ENCODE measurements at regions not wholly inside any gene's neighbourhood (a gene's known extent, or its start where the extent isn't known, plus 50 kb on each side); places are given as distances from the start of the nearest gene placed in this dataset.

- intact Hi-C loops (cut with micrococcal nuclease) = no loop called here
- FAIRE-seq = no peak
- no peak overlapping the region for H3K4me2 ChIP-seq (ENCODE audit: insufficient read depth, low read length)
Measured at GRCh38 chr12:114841557-114842251, 157.7 kb upstream of the TBX3 start.

More at GRCh38 chr12:114841557-114842251, 157.7 kb upstream of the TBX3 start:
- CTCF ChIA-PET = no interaction called here
- no peaks in the 10 kb centered on the region for H3K9me1 ChIP-seq (replicated peaks; ENCODE audit: control insufficient read depth, extremely low read depth, insufficient read depth, low read length)
- dilution Hi-C loops (cut with MboI; ENCODE audit: extremely low pct_ligation_motif_present, low sequenced_read_pairs) = no loop called here
- no peak overlapping the region for H3K4me3 ChIP-seq (replicated peaks in 1 of 3; ENCODE audit: insufficient read depth in 1 of 3, low read depth in 1 of 3, low read length in 3 of 3)
- H3K9me3 ChIP-seq (replicated peaks; ENCODE audit: control insufficient read depth, insufficient read depth, low read length) = no peaks in the 10 kb centered on the region
- no TSS peak for BruUV-seq (replicated peaks)
- H3K79me2 ChIP-seq (ENCODE audit: control insufficient read depth, insufficient read depth, low read length) = no peaks in the 10 kb centered on the region
- no peak overlapping the region for H3K9ac ChIP-seq (replicated peaks; ENCODE audit: extremely low read depth, insufficient read depth, low read length)
- no peaks in the 10 kb centered on the region for H4K20me1 ChIP-seq (replicated peaks; ENCODE audit: control insufficient read depth, extremely low read depth, insufficient read depth, low read length)
- no peak for DNase-seq (ENCODE audit: low read depth, low spot score)
- H3K36me3 ChIP-seq (ENCODE audit: control insufficient read depth in 2 of 2, extremely low read depth in 1 of 2, insufficient read depth in 2 of 2, low read length in 2 of 2) = no peaks in the 10 kb centered on the region
- no peak overlapping the region for H3K27ac ChIP-seq (ENCODE audit: insufficient read depth, low read depth, low read length)
- POLR2A ChIA-PET = interaction anchor here (0.7 kb wide), 1 partner anchor 344 kb away, joined by 3 read pairs; no protein-coding TSS in a partner anchor
- no peak overlapping the region for H2AFZ ChIP-seq (ENCODE audit: low read depth, low read length)
- H3K27me3 ChIP-seq (ENCODE audit: control insufficient read depth in 2 of 2, insufficient read depth in 2 of 2, low read length in 2 of 2) = no peaks in the 10 kb centered on the region
- no peak for TF ChIP-seq GATA2 (IDR thresholded peaks at IDR 0.05; ENCODE audit: insufficient read depth, insufficient read length, low read depth, low read length)
- TF ChIP-seq MYC (IDR thresholded peaks at IDR 0.05; ENCODE audit: low read depth, low read length) = no peak
- no peak for TF ChIP-seq JUN (IDR thresholded peaks at IDR 0.05; ENCODE audit: borderline replicate concordance, insufficient read depth, insufficient read length, low read depth)
- no peak for TF ChIP-seq POLR2A (IDR thresholded peaks at IDR 0.05; ENCODE audit: low read depth, low read length)
- TF ChIP-seq CTCF (IDR thresholded peaks at IDR 0.05; ENCODE audit: extremely low read depth in 1 of 2, insufficient read depth in 1 of 2, low read depth in 1 of 2, low read length in 2 of 2) = no peak
- H3K4me1 ChIP-seq (ENCODE audit: control insufficient read depth, extremely low read depth, insufficient read depth, low read length) = no peaks in the 10 kb centered on the region

Measured in endothelial cell of umbilical vein (primary cell).